ENCODE measurements at regions not wholly inside any gene's neighbourhood (a gene's known extent, or its start where the extent isn't known, plus 50 kb on each side); places are given as distances from the start of the nearest gene placed in this dataset.

- Histone ChIP-seq H3K4me1 (ENCODE audit: control insufficient read depth in 1 of 2, low read depth in 2 of 2) (no peaks in the 10 kb centered on the region), H3K27me3 (replicated peaks; ENCODE audit: insufficient read depth) (no peaks in the 10 kb centered on the region), H3K36me3 (no peaks in the 10 kb centered on the region), H3K27ac (no peak overlapping the region), H3K4me3 (no peak overlapping the region), H3K9me3 (peaks cover 6% of the 10 kb centered on the region)
- ATAC-seq (ENCODE audit: insufficient number of reproducible peaks, low FRiP score, low read depth) (no peak), DNase-seq (ENCODE audit: low spot score) (no peak)
- no peak for TF ChIP-seq CTCF (IDR thresholded peaks at IDR 0.05)
Measured at GRCh38 chr9:16082796-16083195, 530.0 kb downstream of the CCDC171 start.

GRCh38 chr9:16085167-16085726, 532.4 kb downstream of the CCDC171 start:
- H3K4me3 ChIP-seq: no peak overlapping the region
- no peaks in the 10 kb centered on the region for H3K36me3 ChIP-seq
- H3K27me3 ChIP-seq (replicated peaks; ENCODE audit: insufficient read depth): no peaks in the 10 kb centered on the region
- H3K4me1 ChIP-seq (ENCODE audit: control insufficient read depth in 1 of 2, low read depth in 2 of 2): no peaks in the 10 kb centered on the region
- H3K9me3 ChIP-seq: peaks cover 6% of the 10 kb centered on the region
- DNase-seq (ENCODE audit: low spot score) (no peak), ATAC-seq (ENCODE audit: insufficient number of reproducible peaks, low FRiP score, low read depth) (no peak)
- TF ChIP-seq CTCF (IDR thresholded peaks at IDR 0.05): no peak
- no peak overlapping the region for H3K27ac ChIP-seq

- H3K36me3 ChIP-seq: no peaks in the 10 kb centered on the region
- no peak for DNase-seq (ENCODE audit: low spot score)
- H3K27me3 ChIP-seq (replicated peaks; ENCODE audit: insufficient read depth): no peaks in the 10 kb centered on the region
- no peak overlapping the region for H3K27ac ChIP-seq
- ATAC-seq (ENCODE audit: insufficient number of reproducible peaks, low FRiP score, low read depth): no peak
- no peak overlapping the region for H3K4me3 ChIP-seq
- peaks cover 0 to 24% of the 10 kb centered on the region in 2 donors for H3K4me1 ChIP-seq (ENCODE audit: control insufficient read depth in 1 of 2, low read depth in 2 of 2)
- H3K9me3 ChIP-seq: peaks cover 6% of the 10 kb centered on the region
- no peak for TF ChIP-seq CTCF (IDR thresholded peaks at IDR 0.05)
Measured at GRCh38 chr9:16090907-16091629, 538.2 kb downstream of the CCDC171 start.

- Histone ChIP-seq H3K36me3 (no peaks in the 10 kb centered on the region), H3K4me1 (ENCODE audit: control insufficient read depth in 1 of 2, low read depth in 2 of 2) (peaks cover 0 to 24% of the 10 kb centered on the region in 2 donors), H3K9me3 (no peaks in the 10 kb centered on the region), H3K27ac (no peak overlapping the region), H3K4me3 (no peak overlapping the region), H3K27me3 (replicated peaks; ENCODE audit: insufficient read depth) (no peaks in the 10 kb centered on the region)
- DNase-seq (ENCODE audit: low spot score) (no peak), ATAC-seq (ENCODE audit: insufficient number of reproducible peaks, low FRiP score, low read depth) (no peak)
- TF ChIP-seq CTCF (IDR thresholded peaks at IDR 0.05): no peak
Measured at GRCh38 chr9:16092142-16093091, 539.6 kb downstream of the CCDC171 start.

GRCh38 chr9:16098306-16098705, 545.5 kb downstream of the CCDC171 start:
- no peak overlapping the region for H3K27ac ChIP-seq
- no peaks in the 10 kb centered on the region for H3K36me3 ChIP-seq
- no peaks in the 10 kb centered on the region for H3K9me3 ChIP-seq
- H3K27me3 ChIP-seq (replicated peaks; ENCODE audit: insufficient read depth): no peaks in the 10 kb centered on the region
- DNase-seq (ENCODE audit: low spot score): no peak
- ATAC-seq (ENCODE audit: insufficient number of reproducible peaks, low FRiP score, low read depth): no peak
- H3K4me1 ChIP-seq (ENCODE audit: control insufficient read depth in 1 of 2, low read depth in 2 of 2): peaks cover 8 to 25% of the 10 kb centered on the region in 2 donors
- no peak overlapping the region for H3K4me3 ChIP-seq
- no peak for TF ChIP-seq CTCF (IDR thresholded peaks at IDR 0.05)

Measured in thoracic aorta (tissue), 2 donors.